CD4-positive, alpha-beta memory T cell (primary cell): ENCODE measurements at regions not wholly inside any gene's neighbourhood (a gene's known extent, or its start where the extent isn't known, plus 50 kb on each side); places are given as distances from the start of the nearest gene placed in this dataset.
A peak's percentile ranks its signal among the peaks of the same experiment; 100 is the strongest.

Experiments used
- CTCF ChIA-PET: fragments of 350-600 bp; sonication (Branson Sonifier 250); formaldehyde crosslinking; loops from one replicate; lab custom pipeline; 2021; ENCODE audit warnings: inconsistent platforms; ENCODE audit not compliant: partially characterized antibody; lab: Charles Lee
- POLR2A ChIA-PET: fragments of 350-600 bp; sonication (Branson Sonifier 250); formaldehyde crosslinking; loops from one replicate; lab custom pipeline; 2021; ENCODE audit not compliant: partially characterized antibody; lab: Charles Lee
- DNase-seq, 5 donors: peaks; one replicate each; pipeline versions ENCODE4 v3.0.0 to v3.0.0-alpha.2; 2020 to 2022; ENCODE audit warnings: mixed read lengths in 1 of 5
- H3K27ac ChIP-seq: one replicate; pipeline ENCODE4 v1.7.0; 2013; ENCODE audit warnings: low read depth, low read length
- H3K27me3 ChIP-seq: 2 replicates; pipeline ENCODE4 v1.7.0; 2013; ENCODE audit warnings: mild to moderate bottlenecking, low read length, moderate library complexity; ENCODE audit not compliant: insufficient read depth
- H3K36me3 ChIP-seq: 2 replicates; pipeline ENCODE4 v1.7.0; 2013; ENCODE audit warnings: mild to moderate bottlenecking, low read length, moderate library complexity; ENCODE audit not compliant: insufficient read depth
- H3K4me1 ChIP-seq: 2 replicates; pipeline ENCODE4 v1.7.0; 2013; ENCODE audit warnings: mild to moderate bottlenecking, low read length, moderate library complexity; ENCODE audit not compliant: insufficient read depth
- H3K4me3 ChIP-seq, 2 donors: one replicate each; pipeline ENCODE4 v1.7.0; 2013; ENCODE audit warnings: low read length in 2 of 2, mild to moderate bottlenecking in 1 of 2
- H3K9me3 ChIP-seq, 2 donors: one replicate each; pipeline ENCODE4 v1.7.0; 2013; ENCODE audit warnings: low read length in 2 of 2, control low read depth in 1 of 2; ENCODE audit not compliant: control insufficient read depth in 1 of 2
- H3K27ac Mint-ChIP-seq, 7 donors: one replicate each; pipeline ENCODE4 v1.8.0; 2020 to 2021; ENCODE audit warnings: mixed read lengths in 7 of 7, mild to moderate bottlenecking in 6 of 7, inconsistent platforms in 3 of 7, moderate library complexity in 3 of 7
- H3K27me3 Mint-ChIP-seq, 2 donors: one replicate each; pipeline ENCODE4 v1.8.0; 2020 to 2021; ENCODE audit warnings: mixed read lengths in 2 of 2
- H3K36me3 Mint-ChIP-seq, 2 donors: one replicate each; pipeline ENCODE4 v1.8.0; 2020 to 2021; ENCODE audit warnings: mixed read lengths in 2 of 2, inconsistent platforms in 1 of 2, mild to moderate bottlenecking in 1 of 2
- H3K4me1 Mint-ChIP-seq, 4 donors: one replicate each; pipeline ENCODE4 v1.8.0; 2020 to 2021; ENCODE audit warnings: mixed read lengths in 4 of 4, mild to moderate bottlenecking in 1 of 4
- H3K4me3 Mint-ChIP-seq, 8 donors: one replicate each; pipeline ENCODE4 v1.8.0; 2020 to 2021; ENCODE audit warnings: mixed read lengths in 8 of 8, mild to moderate bottlenecking in 7 of 8, moderate library complexity in 6 of 8, inconsistent platforms in 3 of 8
- H3K9me3 Mint-ChIP-seq, 8 donors: one replicate each; pipeline ENCODE4 v1.8.0; 2020 to 2021; ENCODE audit warnings: mixed read lengths in 8 of 8, mild to moderate bottlenecking in 5 of 8, inconsistent platforms in 3 of 8, moderate library complexity in 1 of 8
- intact Hi-C: fragments of 100-400 bp; cut with micrococcal nuclease; formaldehyde crosslinking; loops from one replicate; pipeline ENCODE4 v1.15.1; 2023

DNA sequence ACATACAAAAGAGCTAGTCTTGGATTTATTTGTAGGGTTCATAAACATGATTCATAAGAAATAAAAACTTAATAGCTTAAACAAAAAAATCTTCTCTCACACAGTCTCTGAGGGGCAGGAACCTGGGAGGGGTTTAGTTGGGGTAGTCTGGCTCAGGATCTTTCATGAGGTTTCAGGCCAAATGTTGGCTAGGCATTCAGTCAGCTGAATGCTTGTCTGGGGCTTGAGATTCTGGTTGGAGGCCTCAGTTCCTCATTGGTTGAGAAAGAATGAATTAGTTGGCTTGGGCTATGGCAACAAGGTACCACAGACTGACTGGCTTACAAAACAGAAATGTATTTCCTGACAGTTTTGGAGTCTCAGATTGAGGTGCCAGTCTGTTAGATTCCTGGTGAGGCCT, 74.3 kb downstream of the ANKRD7 start:
- Histone ChIP-seq H3K4me3 (no peak overlapping the region), H3K27ac (no peak overlapping the region), H3K27me3 (no peaks in the 10 kb centered on the region), H3K36me3 (no peaks in the 10 kb centered on the region), H3K9me3 (no peaks in the 10 kb centered on the region), H3K4me1 (no peaks in the 10 kb centered on the region)
- ChIA-PET CTCF (interaction anchor here (0.7 kb wide), 1 partner anchor 60 kb away, joined by 3 read pairs; no protein-coding TSS in a partner anchor), POLR2A (no interaction called here)
- H3K36me3 Mint-ChIP-seq, result no peaks in the 10 kb centered on the region
- peaks cover 7 to 13% of the 10 kb centered on the region in 2 donors for H3K27me3 Mint-ChIP-seq
- no peak overlapping the region for H3K27ac Mint-ChIP-seq
- DNase-seq, result no peak
- intact Hi-C loops, result no loop called here
- no peaks in the 10 kb centered on the region for H3K4me1 Mint-ChIP-seq
- H3K4me3 Mint-ChIP-seq, result no peak overlapping the region
- H3K9me3 Mint-ChIP-seq, result peaks cover 0 to 8% (median 0%) of the 10 kb centered on the region in 8 donors

DNA sequence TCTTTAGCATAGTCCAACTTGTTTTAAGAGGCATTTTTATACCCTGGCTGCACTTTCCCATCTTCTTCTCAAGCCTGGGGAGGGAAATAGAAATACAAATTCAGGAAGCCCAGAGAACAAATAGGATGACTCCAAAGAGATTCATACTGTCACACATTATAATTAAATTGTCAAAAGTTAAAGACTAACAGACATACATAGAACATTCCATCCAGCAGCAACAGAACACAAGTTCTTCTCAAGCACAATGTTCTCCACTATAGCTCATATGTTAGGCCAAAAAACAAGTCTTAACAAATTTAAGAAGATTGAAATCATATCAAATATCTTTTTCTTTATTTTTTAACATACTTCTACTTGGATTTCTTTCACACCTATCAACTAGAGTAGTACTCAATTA, 75.7 kb downstream of the ANKRD7 start:
- peaks cover 4 to 13% of the 10 kb centered on the region in 2 donors for H3K27me3 Mint-ChIP-seq
- POLR2A ChIA-PET, result no interaction called here
- DNase-seq, result no peak
- H3K36me3 Mint-ChIP-seq, result no peaks in the 10 kb centered on the region
- H3K4me1 ChIP-seq, result no peaks in the 10 kb centered on the region
- H3K4me1 Mint-ChIP-seq, result no peaks in the 10 kb centered on the region
- CTCF ChIA-PET, result no interaction called here
- H3K4me3 Mint-ChIP-seq, result no peak overlapping the region
- peaks cover 0 to 8% (median 0%) of the 10 kb centered on the region in 8 donors for H3K9me3 Mint-ChIP-seq
- H3K4me3 ChIP-seq, result no peak overlapping the region
- intact Hi-C loops, result no loop called here
- no peaks in the 10 kb centered on the region for H3K27me3 ChIP-seq
- H3K9me3 ChIP-seq, result no peaks in the 10 kb centered on the region
- no peaks in the 10 kb centered on the region for H3K36me3 ChIP-seq
- no peak overlapping the region for H3K27ac Mint-ChIP-seq
- H3K27ac ChIP-seq, result no peak overlapping the region

DNA sequence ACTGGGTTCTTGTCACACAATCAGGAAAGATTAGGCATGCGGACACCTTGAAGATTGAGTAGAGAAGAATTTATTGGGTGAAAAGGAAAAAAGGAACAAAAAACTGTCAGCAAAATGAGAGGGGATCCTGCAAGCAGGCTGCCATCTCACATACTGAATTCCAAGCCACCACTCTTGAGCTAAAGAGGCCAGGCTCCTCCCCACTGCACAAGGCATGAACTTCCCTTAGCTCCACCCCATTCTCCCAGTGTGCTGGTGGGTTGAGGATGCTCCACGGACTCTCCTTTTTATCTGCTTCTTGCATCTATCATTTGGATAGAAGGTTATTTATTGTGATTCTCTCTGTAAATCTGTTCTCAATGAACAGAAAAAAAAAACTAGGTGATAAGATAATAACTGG, 79.6 kb downstream of the ANKRD7 start:
- H3K9me3 ChIP-seq, result no peaks in the 10 kb centered on the region
- no peaks in the 10 kb centered on the region for H3K27me3 ChIP-seq
- ChIA-PET CTCF (no interaction called here), POLR2A (no interaction called here)
- H3K36me3 Mint-ChIP-seq, result no peaks in the 10 kb centered on the region
- H3K4me3 Mint-ChIP-seq, result no peak overlapping the region
- no peak overlapping the region for H3K27ac Mint-ChIP-seq
- no peaks in the 10 kb centered on the region for H3K4me1 Mint-ChIP-seq
- no peak overlapping the region for H3K27ac ChIP-seq
- H3K4me3 ChIP-seq, result no peak overlapping the region
- intact Hi-C loops, result no loop called here
- DNase-seq, result no peak
- no peaks in the 10 kb centered on the region for H3K4me1 ChIP-seq
- peaks cover 3 to 5% of the 10 kb centered on the region in 2 donors for H3K27me3 Mint-ChIP-seq
- H3K9me3 Mint-ChIP-seq, result peaks cover under 1 to 12% (median 3%) of the 10 kb centered on the region in 8 donors
- no peaks in the 10 kb centered on the region for H3K36me3 ChIP-seq

DNA sequence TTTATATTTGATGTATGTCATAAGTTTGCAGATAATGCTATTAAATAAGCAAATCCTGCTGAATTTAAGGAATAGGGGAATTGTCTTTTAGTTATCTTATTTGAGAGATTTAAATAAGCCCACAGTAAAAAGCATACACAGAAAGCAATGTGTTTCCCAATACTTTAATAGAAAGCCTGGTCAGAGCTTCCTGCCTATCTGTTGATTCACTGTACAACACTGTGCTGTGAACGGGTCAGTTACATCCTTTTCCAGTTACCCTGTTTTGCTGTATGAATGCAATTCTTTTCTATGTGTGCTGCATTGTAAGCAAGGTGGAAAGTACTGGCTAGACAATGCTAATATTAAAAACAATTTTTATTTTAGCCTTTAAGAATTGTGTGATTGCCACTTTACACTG, 81.2 kb downstream of the ANKRD7 start:
- H3K27me3 ChIP-seq, result no peaks in the 10 kb centered on the region
- POLR2A ChIA-PET, result no interaction called here
- H3K36me3 Mint-ChIP-seq, result no peaks in the 10 kb centered on the region

DNA sequence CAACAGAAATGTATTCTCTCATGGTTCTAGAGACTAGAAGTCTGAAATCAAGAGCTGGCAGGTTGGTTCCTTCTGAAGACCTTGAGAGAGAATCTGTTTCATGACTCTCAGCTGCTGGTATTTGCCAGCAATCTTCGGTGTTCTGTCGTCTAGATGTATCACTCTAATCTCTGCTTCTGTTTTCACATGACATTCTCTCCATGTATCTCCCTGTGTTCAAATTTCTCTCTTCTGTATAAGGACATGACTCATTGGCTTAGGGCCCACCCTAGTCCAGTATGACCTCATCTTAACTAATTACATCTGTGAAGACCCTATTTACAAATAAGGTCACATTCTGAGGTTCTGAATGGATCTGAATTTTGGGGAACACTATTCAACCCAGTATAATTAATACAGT, 82.3 kb downstream of the ANKRD7 start:
- Mint-ChIP-seq H3K4me1 (no peaks in the 10 kb centered on the region), H3K27me3 (peaks cover 0 to 2% of the 10 kb centered on the region in 2 donors), H3K4me3 (no peak overlapping the region), H3K36me3 (no peaks in the 10 kb centered on the region), H3K9me3 (peaks cover 4 to 20% (median 8%) of the 10 kb centered on the region in 8 donors), H3K27ac (no peak overlapping the region)
- H3K9me3 ChIP-seq, result no peaks in the 10 kb centered on the region
- CTCF ChIA-PET, result no interaction called here
- intact Hi-C loops, result no loop called here
- H3K27me3 ChIP-seq, result no peaks in the 10 kb centered on the region
- H3K27ac ChIP-seq, result no peak overlapping the region
- POLR2A ChIA-PET, result no interaction called here
- no peaks in the 10 kb centered on the region for H3K36me3 ChIP-seq
- DNase-seq, result no peak
- no peak overlapping the region for H3K4me3 ChIP-seq
- no peaks in the 10 kb centered on the region for H3K4me1 ChIP-seq

More for the DNA sequence above, 81.2 kb downstream of the ANKRD7 start:
- Histone ChIP-seq H3K36me3 (no peaks in the 10 kb centered on the region), H3K4me3 (no peak overlapping the region), H3K9me3 (no peaks in the 10 kb centered on the region), H3K4me1 (no peaks in the 10 kb centered on the region), H3K27ac (no peak overlapping the region)
- H3K4me3 Mint-ChIP-seq, result no peak overlapping the region
- H3K27me3 Mint-ChIP-seq, result peaks cover 0 to 2% of the 10 kb centered on the region in 2 donors
- H3K9me3 Mint-ChIP-seq, result peaks cover 4 to 20% (median 8%) of the 10 kb centered on the region in 8 donors
- no peak overlapping the region for H3K27ac Mint-ChIP-seq
- CTCF ChIA-PET, result no interaction called here
- intact Hi-C loops, result no loop called here
- no peaks in the 10 kb centered on the region for H3K4me1 Mint-ChIP-seq
- no peak for DNase-seq

DNA sequence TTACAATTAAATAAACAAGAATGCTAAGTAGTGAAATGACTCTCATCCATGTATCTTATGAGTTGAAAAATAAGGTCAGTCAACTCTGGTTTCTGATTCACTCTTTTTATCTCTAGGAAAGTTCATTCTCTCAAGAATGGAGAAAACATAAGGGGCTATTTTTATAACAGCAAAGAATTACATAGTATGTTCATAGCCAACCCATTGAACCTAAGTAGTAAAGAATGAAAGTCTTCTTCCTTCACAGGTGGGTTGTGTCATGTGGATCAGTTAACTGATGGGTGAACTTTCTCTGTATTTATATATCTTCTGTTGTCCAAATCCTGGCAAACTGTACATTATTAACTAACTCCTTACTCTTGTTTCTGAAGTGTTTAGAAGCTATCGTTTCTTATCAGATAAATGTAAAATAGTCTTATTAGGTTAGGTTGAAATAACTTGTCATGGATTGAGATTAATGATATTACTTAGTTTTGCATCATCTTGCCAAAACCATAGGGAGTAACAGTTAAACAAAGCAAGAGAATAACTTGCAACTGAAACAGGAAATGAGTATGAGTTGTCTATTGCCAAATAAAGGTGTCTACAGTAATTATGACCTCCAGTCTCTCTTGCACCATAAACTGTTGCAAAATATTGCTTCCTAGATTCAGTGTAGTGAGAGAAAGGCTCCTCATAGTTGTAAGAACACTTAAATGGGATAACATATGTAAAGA, 86.8 kb downstream of the ANKRD7 start:
- Mint-ChIP-seq H3K27ac (no peak overlapping the region), H3K4me1 (no peaks in the 10 kb centered on the region), H3K27me3 (peaks cover 2 to 5% of the 10 kb centered on the region in 2 donors), H3K36me3 (no peaks in the 10 kb centered on the region), H3K4me3 (no peak overlapping the region), H3K9me3 (peaks cover 7 to 22% (median 13%) of the 10 kb centered on the region in 8 donors)
- no peaks in the 10 kb centered on the region for H3K27me3 ChIP-seq
- ChIA-PET POLR2A (no interaction called here), CTCF (no interaction called here)
- no peaks in the 10 kb centered on the region for H3K36me3 ChIP-seq
- no peak overlapping the region for H3K27ac ChIP-seq
- intact Hi-C loops, result no loop called here
- no peak for DNase-seq
- no peaks in the 10 kb centered on the region for H3K9me3 ChIP-seq
- no peak overlapping the region for H3K4me3 ChIP-seq
- no peaks in the 10 kb centered on the region for H3K4me1 ChIP-seq

DNA sequence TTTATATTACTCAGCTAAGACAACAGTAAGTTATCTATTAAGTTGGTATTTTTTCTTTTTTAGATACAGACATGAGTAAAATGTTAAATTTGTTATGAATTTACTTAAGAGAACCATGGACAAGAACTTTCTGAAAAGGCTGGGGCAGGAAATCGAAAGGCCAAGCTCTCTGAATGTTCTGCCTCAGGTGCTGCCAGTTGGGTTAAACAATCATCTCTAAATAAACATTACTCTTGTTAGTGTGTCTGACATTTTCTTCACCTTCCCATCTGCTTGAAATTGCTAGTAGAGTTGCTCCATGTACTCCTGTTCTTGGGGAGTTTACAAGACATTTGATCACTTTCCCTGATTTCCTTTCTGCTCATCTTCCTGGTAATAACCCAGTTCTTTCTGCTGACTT, 87.5 kb downstream of the ANKRD7 start:
- intact Hi-C loops, result no loop called here
- POLR2A ChIA-PET, result no interaction called here
- H3K27me3 ChIP-seq, result no peaks in the 10 kb centered on the region
- H3K4me3 ChIP-seq, result no peak overlapping the region
- H3K27ac ChIP-seq, result no peak overlapping the region
- no peak for DNase-seq
- H3K36me3 Mint-ChIP-seq, result no peaks in the 10 kb centered on the region
- H3K9me3 ChIP-seq, result no peaks in the 10 kb centered on the region
- peaks cover 5 to 22% (median 13%) of the 10 kb centered on the region in 8 donors for H3K9me3 Mint-ChIP-seq
- H3K4me1 ChIP-seq, result no peaks in the 10 kb centered on the region
- CTCF ChIA-PET, result no interaction called here
- no peaks in the 10 kb centered on the region for H3K36me3 ChIP-seq
- H3K4me3 Mint-ChIP-seq, result no peak overlapping the region
- peak overlapping the region in 1 of 7 donors; percentile 44 for H3K27ac Mint-ChIP-seq
- H3K27me3 Mint-ChIP-seq, result peaks cover 2 to 5% of the 10 kb centered on the region in 2 donors
- H3K4me1 Mint-ChIP-seq, result no peaks in the 10 kb centered on the region
